Pancreas (tissue), 10 donors: ENCODE measurements at regions not wholly inside any gene's neighbourhood (a gene's known extent, or its start where the extent isn't known, plus 50 kb on each side); places are given as distances from the start of the nearest gene placed in this dataset.
A peak's percentile ranks its signal among the peaks of the same experiment; 100 is the strongest.

Experiments
- ATAC-seq, 4 donors: fragments of 200-7000 bp; cut with Tn5 transposase; one replicate each; pipeline versions ENCODE4 v1.8.0 to v1.9.1; 2020; ENCODE audit warnings: mild to moderate bottlenecking in 4 of 4, moderate library complexity in 4 of 4
- DNase-seq, 6 donors: peaks; one replicate each; pipeline ENCODE4 v3.0.0-alpha.2; 2020
- FAIRE-seq: peaks from 2 replicates; lab custom pipeline; 2012; peaks lifted over from hg19 to GRCh38; lab: Jason Lieb, UNC
- H3K27ac ChIP-seq, 4 donors: fragments of 200-600 bp; sonication (generic); 1 replicate in 3 of 4; 2 replicates in 1 of 4; pipeline versions ENCODE4 v1.5.0 to v1.8.0; 2020
- H3K27me3 ChIP-seq, 4 donors: fragments of 200-600 bp; one replicate each; pipeline ENCODE4 v1.8.0; 2021
- H3K36me3 ChIP-seq, 3 donors: fragments of 200-600 bp; sonication (generic) in 1 of 3; one replicate each; pipeline versions ENCODE4 v1.5.0 to v1.8.0; 2020 to 2021
- H3K4me1 ChIP-seq, 3 donors: fragments of 200-600 bp; one replicate each; pipeline ENCODE4 v1.8.0; 2021
- H3K4me3 ChIP-seq, 4 donors: fragments of 200-600 bp; sonication (generic) in 2 of 4; one replicate each; pipeline versions ENCODE4 v1.5.0 to v1.8.0; 2020 to 2021
- H3K9me3 ChIP-seq, 4 donors: fragments of 200-600 bp; one replicate each; pipeline ENCODE4 v1.8.0; 2021
- CTCF ChIP-seq, 4 donors: fragments of 200-600 bp; sonication (generic) in 3 of 4; IDR thresholded peaks; one replicate each; pipeline versions ENCODE4 v1.5.0 to v1.8.0; 2021; ENCODE audit warnings: antibody characterized with exemption in 4 of 4
- WGBS, 2 donors: extraction: QIAGEN DNeasy Blood & Tissue Kit; methylation state at CpG; one replicate each; pipeline ENCODE4 v1.1.7; 2013; 5-methylcytosine and 5-hydroxymethylcytosine counted together
- intact Hi-C, 3 donors: fragments of 100-400 bp; cut with DNase I; formaldehyde crosslinking; loops; one replicate each; pipeline versions ENCODE4 v1.11.1 to v1.14.2; 2022
- donor health status: healthy with polysubstance abuse.
- donor health status: DM: no; HTN: no; CAD: no; lungs with moderate emphysema.
- donor health status: DM: no; HTN: no; CAD: no.
- donor health status: control.
- donor health status: control.
- donor health status: Bipolar disorder and iron deficiency.
- donor health status: DM: yes; HTN: yes; CAD: no.
- donor health status: DM: no; HTN: no; CAD: no.
- donor health status: DM: no; HTN: no; CAD: no.
- donor health status: DM: yes; HTN: yes; CAD: no.

- H3K4me3 ChIP-seq, result no peak overlapping the region
- H3K9me3 ChIP-seq, result no peaks in the 10 kb centered on the region
- FAIRE-seq, result no peak
- H3K36me3 ChIP-seq, result no peaks in the 10 kb centered on the region
- H3K27ac ChIP-seq, result no peak overlapping the region
- no peak for ATAC-seq
- no peak for TF ChIP-seq CTCF (IDR thresholded peaks at IDR 0.05)
- no peak for DNase-seq
- intact Hi-C loops, result no loop called here
- H3K4me1 ChIP-seq, result no peaks in the 10 kb centered on the region
- no peaks in the 10 kb centered on the region for H3K27me3 ChIP-seq
These were observed 740.2 kb upstream of the ZEB2 start for GRCh38 chr2:145260081-145260480.

- no peak for TF ChIP-seq CTCF (IDR thresholded peaks at IDR 0.05)
- 87 to 93% methylated on average over 5 of the region's 5 CpGs for WGBS, 2 donors
- no peaks in the 10 kb centered on the region for H3K4me1 ChIP-seq
- H3K36me3 ChIP-seq, result no peaks in the 10 kb centered on the region
- no peak overlapping the region for H3K27ac ChIP-seq
- no peaks in the 10 kb centered on the region for H3K27me3 ChIP-seq
- intact Hi-C loops, result no loop called here
- DNase-seq, result no peak
- FAIRE-seq, result no peak
- ATAC-seq, result peak in 1 of 4 donors; percentile 49
- H3K4me3 ChIP-seq, result no peak overlapping the region
- H3K9me3 ChIP-seq, result no peaks in the 10 kb centered on the region
These were observed 739.1 kb upstream of the ZEB2 start for GRCh38 chr2:145258903-145259579.

GRCh38 chr2:145257931-145258330, 738.0 kb upstream of the ZEB2 start:
- intact Hi-C loops, result no loop called here
- peaks cover 0 to 9% (median 0%) of the 10 kb centered on the region in 3 donors for H3K4me1 ChIP-seq
- no peak overlapping the region for H3K27ac ChIP-seq
- DNase-seq, result no peak
- no peaks in the 10 kb centered on the region for H3K27me3 ChIP-seq
- no peak for ATAC-seq
- H3K4me3 ChIP-seq, result no peak overlapping the region
- H3K9me3 ChIP-seq, result no peaks in the 10 kb centered on the region
- no peak for TF ChIP-seq CTCF (IDR thresholded peaks at IDR 0.05)
- H3K36me3 ChIP-seq, result no peaks in the 10 kb centered on the region
- no peak for FAIRE-seq

GRCh38 chr2:145256551-145256950, 736.6 kb upstream of the ZEB2 start:
- peaks cover 0 to 9% (median 0%) of the 10 kb centered on the region in 3 donors for H3K4me1 ChIP-seq
- no peaks in the 10 kb centered on the region for H3K36me3 ChIP-seq
- 59 to 82% methylated on average over 1 of the region's 1 CpG for WGBS, 2 donors
- TF ChIP-seq CTCF (IDR thresholded peaks at IDR 0.05), result no peak
- DNase-seq (no peak), FAIRE-seq (no peak), ATAC-seq (no peak)
- H3K4me3 ChIP-seq, result no peak overlapping the region
- intact Hi-C loops, result no loop called here
- no peaks in the 10 kb centered on the region for H3K27me3 ChIP-seq
- no peak overlapping the region for H3K27ac ChIP-seq
- H3K9me3 ChIP-seq, result no peaks in the 10 kb centered on the region

GRCh38 chr2:145254291-145254690, 734.4 kb upstream of the ZEB2 start:
- Histone ChIP-seq H3K36me3 (no peaks in the 10 kb centered on the region), H3K9me3 (no peaks in the 10 kb centered on the region), H3K4me3 (no peak overlapping the region), H3K27ac (no peak overlapping the region), H3K4me1 (peaks cover 0 to 9% (median 0%) of the 10 kb centered on the region in 3 donors), H3K27me3 (no peaks in the 10 kb centered on the region)
- DNase-seq (no peak), ATAC-seq (no peak), FAIRE-seq (no peak)
- 87 to 96% methylated on average over 2 of the region's 2 CpGs for WGBS, 2 donors
- intact Hi-C loops, result no loop called here
- TF ChIP-seq CTCF (IDR thresholded peaks at IDR 0.05), result no peak
